H1 (cell line): ENCODE measurements at regions not wholly inside any gene's neighbourhood (a gene's known extent, or its start where the extent isn't known, plus 50 kb on each side); places are given as distances from the start of the nearest gene placed in this dataset.
A peak's percentile ranks its signal among the peaks of the same experiment; 100 is the strongest.

Source experiments
- BACH1 ChIP-seq: IDR thresholded peaks from 2 replicates; pipeline ENCODE4 v1.6.1; 2012; ENCODE audit warnings: low read length, improper control_type of control experiment
- CEBPB ChIP-seq: IDR thresholded peaks from 2 replicates; pipeline ENCODE4 v1.6.1; 2012; ENCODE audit warnings: low read depth, low read length
- JUN ChIP-seq: IDR thresholded peaks from 2 replicates; pipeline ENCODE4 v1.6.1; 2011; ENCODE audit warnings: low read depth, mild to moderate bottlenecking, improper control_type of control experiment, low read length
- MAFK ChIP-seq: IDR thresholded peaks from 2 replicates; pipeline ENCODE4 v1.6.1; 2012; ENCODE audit warnings: low read depth, mild to moderate bottlenecking, improper control_type of control experiment, low read length
- NRF1 ChIP-seq: IDR thresholded peaks from 2 replicates; pipeline ENCODE4 v1.6.1; 2011; ENCODE audit warnings: mild to moderate bottlenecking, low read depth, low read length, improper control_type of control experiment
- RBBP5 ChIP-seq: IDR thresholded peaks from 2 replicates; pipeline ENCODE4 v1.7.1; 2012; ENCODE audit warnings: low read depth, mild to moderate bottlenecking, inconsistent platforms, low read length, moderate library complexity, borderline replicate concordance
- RXRA ChIP-seq: IDR thresholded peaks from 2 replicates; pipeline ENCODE4 v1.6.1; 2011; ENCODE audit warnings: low read depth, mild to moderate bottlenecking, low read length, moderate library complexity; ENCODE audit not compliant: insufficient read depth
- SAP30 ChIP-seq: fragments of 300-600 bp; sonication (generic); IDR thresholded peaks from 2 replicates; pipeline ENCODE4 v1.7.1; 2012; ENCODE audit warnings: low read length, moderate library complexity, mild to moderate bottlenecking, inconsistent platforms; ENCODE audit not compliant: insufficient read depth, insufficient replicate concordance
- SIN3A ChIP-seq, 2 experiments: IDR thresholded peaks in 1 of 2; conservative IDR thresholded peaks in 1 of 2; 2 replicates each; pipeline ENCODE4 v1.6.1; 2011 to 2012; ENCODE audit warnings: low read length in 2 of 2, improper control_type of control experiment in 1 of 2, low read depth in 1 of 2, mild to moderate bottlenecking in 1 of 2
- SIRT6 ChIP-seq: IDR thresholded peaks from one replicate; pipeline ENCODE4 v1.7.1; 2012; ENCODE audit warnings: low read length, inconsistent platforms
- TBP ChIP-seq: IDR thresholded peaks from 2 replicates; pipeline ENCODE4 v1.6.1; 2011; ENCODE audit warnings: low read depth, low read length, improper control_type of control experiment
- ZNF274 ChIP-seq: IDR thresholded peaks from 2 replicates; pipeline ENCODE4 v1.7.0; 2012; ENCODE audit warnings: low read length, borderline replicate concordance; ENCODE audit errors: extremely low read depth
- TF ChIP-seq, protein P1 (sequence below): IDR thresholded peaks from 2 replicates; pipeline ENCODE4 v1.6.1; 2011; ENCODE audit warnings: low read length, improper control_type of control experiment

DNA sequence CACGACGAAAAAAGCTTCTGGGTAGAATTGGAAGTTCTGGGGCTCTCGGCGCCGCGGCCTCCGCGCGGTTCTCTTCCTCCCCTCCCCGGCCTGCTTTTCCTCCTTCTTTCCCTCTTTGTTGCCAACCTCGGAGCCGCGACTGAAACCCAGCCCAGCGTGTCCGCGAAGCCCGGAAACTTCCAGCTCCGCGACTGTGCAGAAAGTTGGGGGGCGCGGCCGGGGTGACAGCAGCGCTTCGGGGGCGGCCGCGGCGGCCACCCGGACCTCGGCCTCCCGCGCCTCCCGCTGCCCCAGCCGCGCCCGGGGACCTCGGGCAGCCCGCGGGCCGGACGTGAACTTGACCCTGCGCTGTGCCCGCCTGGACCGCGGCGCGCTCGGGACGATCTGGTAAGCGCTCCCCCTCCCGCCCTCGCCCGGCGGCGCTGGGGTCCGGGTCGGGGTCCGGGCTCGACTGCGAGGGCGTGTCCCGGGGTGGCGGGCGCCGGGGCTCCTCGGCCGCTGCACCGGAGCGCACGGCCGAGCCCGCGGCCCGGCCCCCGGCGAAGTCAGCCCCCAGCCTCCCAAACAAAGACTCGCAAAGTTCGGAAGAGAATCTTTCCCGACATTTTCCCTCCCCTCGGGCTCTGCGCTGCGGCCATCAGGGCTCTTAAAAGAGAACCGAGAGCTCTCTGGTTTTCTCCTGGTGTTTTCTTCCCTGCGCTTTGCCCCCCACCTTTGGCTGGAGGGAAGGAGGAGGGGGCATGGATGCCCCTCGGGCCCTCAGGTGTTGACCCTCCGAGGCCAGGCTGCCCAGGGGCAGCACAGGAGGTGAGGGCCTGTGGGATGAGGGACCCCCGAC, 67.9 kb upstream of the WNT7B start (continued):
- no peak for TF ChIP-seq MAFK
- TF ChIP-seq ZNF274, result no peak
- TF ChIP-seq RBBP5, result peak; percentile 34; the same call in 1 of the 2 replicates
- TF ChIP-seq TBP, result no peak
- no peak for TF ChIP-seq SAP30
- TF ChIP-seq RXRA, result no peak
- no peak for TF ChIP-seq SIRT6
- no peak for TF ChIP-seq JUN
- TF ChIP-seq SIN3A (conservative IDR thresholded peaks at IDR 0.05 in 1 of 2, IDR thresholded peaks at IDR 0.05 in 1 of 2; ENCODE audit: low read depth in 1 of 2, low read length in 2 of 2), result peak in 1 of 2 experiments; percentile 38; a peak in 1 of 4 replicates
- TF ChIP-seq BACH1, result no peak
- TF ChIP-seq CEBPB, result no peak
- TF ChIP-seq, protein P1, sequence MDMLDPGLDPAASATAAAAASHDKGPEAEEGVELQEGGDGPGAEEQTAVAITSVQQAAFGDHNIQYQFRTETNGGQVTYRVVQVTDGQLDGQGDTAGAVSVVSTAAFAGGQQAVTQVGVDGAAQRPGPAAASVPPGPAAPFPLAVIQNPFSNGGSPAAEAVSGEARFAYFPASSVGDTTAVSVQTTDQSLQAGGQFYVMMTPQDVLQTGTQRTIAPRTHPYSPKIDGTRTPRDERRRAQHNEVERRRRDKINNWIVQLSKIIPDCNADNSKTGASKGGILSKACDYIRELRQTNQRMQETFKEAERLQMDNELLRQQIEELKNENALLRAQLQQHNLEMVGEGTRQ, result no peak
- TF ChIP-seq NRF1, result no peak
